HUES48 (cell line): ENCODE measurements at regions not wholly inside any gene's neighbourhood (a gene's known extent, or its start where the extent isn't known, plus 50 kb on each side); places are given as distances from the start of the nearest gene placed in this dataset.
"Not testable (repeated sequence)": the region's sequence is repeated elsewhere in the genome, so short reads cannot be mapped to it uniquely, and the experiment has no call there.

Experiments used
- H3K27ac ChIP-seq: one replicate; pipeline ENCODE4 v1.7.0; 2013; ENCODE audit warnings: low read depth, low read length, inconsistent platforms
- H3K27me3 ChIP-seq: 2 replicates; pipeline ENCODE4 v1.6.1; 2013; ENCODE audit warnings: mild to moderate bottlenecking, low read length; ENCODE audit not compliant: control insufficient read depth, insufficient read depth
- H3K36me3 ChIP-seq: 2 replicates; pipeline ENCODE4 v1.6.1; 2013; ENCODE audit warnings: low read length; ENCODE audit not compliant: control insufficient read depth, insufficient read depth
- H3K4me1 ChIP-seq: 2 replicates; pipeline ENCODE4 v1.6.1; 2013; ENCODE audit warnings: mild to moderate bottlenecking, low read length; ENCODE audit not compliant: control insufficient read depth, insufficient read depth
- H3K4me3 ChIP-seq: 2 replicates; pipeline ENCODE4 v1.5.1; 2013; ENCODE audit warnings: mild to moderate bottlenecking, low read depth, low read length
- H3K9ac ChIP-seq: 2 replicates; pipeline ENCODE4 v1.6.1; 2013; ENCODE audit warnings: mild to moderate bottlenecking, low read depth, low read length, moderate library complexity
- H3K9me3 ChIP-seq: 2 replicates; pipeline ENCODE4 v1.6.1; 2013; ENCODE audit warnings: low read length; ENCODE audit not compliant: control insufficient read depth, insufficient read depth

DNA sequence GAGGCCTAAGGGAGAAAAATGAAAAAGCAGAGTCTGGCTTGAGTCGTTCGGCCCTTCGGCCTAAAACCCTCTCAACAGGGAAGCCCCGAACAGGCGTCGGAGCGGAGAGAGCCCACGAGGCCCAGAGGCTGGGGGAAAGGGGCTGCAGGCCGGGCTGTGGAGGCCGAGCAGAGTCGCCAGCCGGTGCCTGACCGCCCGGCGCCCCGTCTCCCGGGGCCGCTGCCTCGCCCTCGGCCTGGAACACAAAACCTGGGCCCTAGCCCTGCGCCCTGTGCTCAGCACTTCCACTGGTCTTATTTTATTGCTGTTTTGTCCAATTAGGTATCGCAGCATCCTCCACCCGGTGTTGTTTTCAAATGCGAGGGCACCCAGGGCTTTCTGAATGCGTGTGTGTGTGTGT is 110.1 kb upstream of the FOXD4L5 start:
- H3K4me3 ChIP-seq, H3K27me3 ChIP-seq, H3K27ac ChIP-seq, H3K36me3 ChIP-seq, H3K4me1 ChIP-seq, H3K9ac ChIP-seq: not testable (repeated sequence)
- peaks cover 17% of the 10 kb centered on the region for H3K9me3 ChIP-seq

GRCh38 chr9:65393111-65393810 is 108.3 kb upstream of the FOXD4L5 start:
- H3K4me1 ChIP-seq, H3K27ac ChIP-seq, H3K27me3 ChIP-seq, H3K9ac ChIP-seq, H3K4me3 ChIP-seq, H3K36me3 ChIP-seq: not testable (repeated sequence)
- H3K9me3 ChIP-seq = peaks cover 20% of the 10 kb centered on the region

GRCh38 chr9:65392611-65393010 is 107.6 kb upstream of the FOXD4L5 start:
- H3K4me1 ChIP-seq, H3K27ac ChIP-seq, H3K36me3 ChIP-seq, H3K27me3 ChIP-seq, H3K4me3 ChIP-seq, H3K9ac ChIP-seq: not testable (repeated sequence)
- H3K9me3 ChIP-seq = peaks cover 23% of the 10 kb centered on the region

DNA sequence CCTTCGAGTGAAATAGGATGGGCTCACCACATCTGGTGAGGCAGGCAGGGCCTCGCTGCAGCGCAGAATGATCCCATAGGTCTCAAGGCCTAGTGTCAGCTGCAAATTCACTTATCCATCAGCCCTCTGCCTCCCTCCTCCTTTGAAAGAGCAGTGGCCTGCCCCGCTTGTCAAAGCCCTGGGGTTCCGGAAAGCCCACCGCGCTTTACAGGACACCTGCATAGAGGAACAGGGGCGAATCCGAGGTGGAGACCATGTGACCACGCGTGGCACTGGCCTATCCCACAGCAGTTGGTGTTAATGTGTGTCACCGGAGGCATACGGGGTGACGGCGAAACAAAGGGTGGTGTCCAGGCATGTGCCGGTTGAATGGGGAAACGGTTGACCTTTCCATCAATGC is 104.7 kb upstream of the FOXD4L5 start:
- H3K9me3 ChIP-seq = peaks cover 19% of the 10 kb centered on the region
- not testable (repeated sequence) for H3K4me1 ChIP-seq, H3K4me3 ChIP-seq, H3K36me3 ChIP-seq, H3K27me3 ChIP-seq, H3K27ac ChIP-seq, H3K9ac ChIP-seq

GRCh38 chr9:65389216-65389615 is 104.2 kb upstream of the FOXD4L5 start:
- H3K27me3 ChIP-seq, H3K4me3 ChIP-seq, H3K4me1 ChIP-seq, H3K27ac ChIP-seq, H3K9ac ChIP-seq, H3K36me3 ChIP-seq: not testable (repeated sequence)
- peaks cover 19% of the 10 kb centered on the region for H3K9me3 ChIP-seq

DNA sequence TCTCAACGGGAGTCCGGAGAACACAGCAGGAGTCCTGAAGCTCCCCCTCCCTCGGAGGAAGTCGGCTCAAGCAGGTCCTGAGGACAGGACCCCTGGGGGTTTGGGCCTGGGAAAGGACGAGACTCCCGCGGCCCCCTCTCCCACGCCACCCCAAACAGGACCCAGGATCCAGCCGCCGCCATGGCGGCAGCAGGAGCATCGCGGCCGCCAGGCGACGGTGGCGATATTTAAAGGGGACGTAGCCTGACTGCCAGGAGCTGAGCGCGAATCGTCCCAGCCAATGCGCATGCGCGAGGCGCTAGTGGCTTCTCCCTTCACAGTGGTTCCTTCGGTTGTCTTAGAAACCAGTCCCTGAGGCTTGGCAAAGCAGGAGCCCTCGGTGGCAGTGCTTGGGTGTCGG is 101.7 kb upstream of the FOXD4L5 start:
- H3K4me3 ChIP-seq = peak overlapping the region; percentile 49
- not testable (repeated sequence) for H3K4me1 ChIP-seq, H3K36me3 ChIP-seq, H3K9ac ChIP-seq, H3K27ac ChIP-seq, H3K9me3 ChIP-seq, H3K27me3 ChIP-seq

DNA sequence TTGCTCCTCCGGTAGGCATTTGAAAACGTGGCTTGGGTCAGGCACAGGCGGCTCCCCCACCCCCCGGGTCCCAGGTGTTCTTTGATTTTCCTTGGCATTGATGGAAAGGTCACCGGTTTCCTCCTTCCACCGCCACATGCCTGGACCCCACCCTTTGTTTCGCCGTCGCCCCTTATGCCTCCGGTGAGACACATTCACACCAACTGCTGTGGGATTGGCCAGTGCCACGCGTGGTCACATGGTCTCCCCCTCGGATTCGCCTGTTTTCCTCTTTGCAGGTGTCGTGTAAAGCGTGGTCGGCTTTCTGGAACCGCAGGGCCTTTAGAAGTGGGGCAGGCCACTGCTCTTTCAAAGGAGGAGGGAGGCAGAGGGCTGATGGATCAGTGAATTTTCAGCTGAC is 101.2 kb upstream of the FOXD4L5 start:
- H3K27ac ChIP-seq, H3K4me1 ChIP-seq, H3K4me3 ChIP-seq, H3K9me3 ChIP-seq, H3K27me3 ChIP-seq, H3K36me3 ChIP-seq, H3K9ac ChIP-seq: not testable (repeated sequence)

GRCh38 chr9:65385655-65386024 is 100.6 kb upstream of the FOXD4L5 start:
- H3K27me3 ChIP-seq, H3K4me3 ChIP-seq, H3K4me1 ChIP-seq, H3K9me3 ChIP-seq, H3K27ac ChIP-seq, H3K36me3 ChIP-seq, H3K9ac ChIP-seq: not testable (repeated sequence)

DNA sequence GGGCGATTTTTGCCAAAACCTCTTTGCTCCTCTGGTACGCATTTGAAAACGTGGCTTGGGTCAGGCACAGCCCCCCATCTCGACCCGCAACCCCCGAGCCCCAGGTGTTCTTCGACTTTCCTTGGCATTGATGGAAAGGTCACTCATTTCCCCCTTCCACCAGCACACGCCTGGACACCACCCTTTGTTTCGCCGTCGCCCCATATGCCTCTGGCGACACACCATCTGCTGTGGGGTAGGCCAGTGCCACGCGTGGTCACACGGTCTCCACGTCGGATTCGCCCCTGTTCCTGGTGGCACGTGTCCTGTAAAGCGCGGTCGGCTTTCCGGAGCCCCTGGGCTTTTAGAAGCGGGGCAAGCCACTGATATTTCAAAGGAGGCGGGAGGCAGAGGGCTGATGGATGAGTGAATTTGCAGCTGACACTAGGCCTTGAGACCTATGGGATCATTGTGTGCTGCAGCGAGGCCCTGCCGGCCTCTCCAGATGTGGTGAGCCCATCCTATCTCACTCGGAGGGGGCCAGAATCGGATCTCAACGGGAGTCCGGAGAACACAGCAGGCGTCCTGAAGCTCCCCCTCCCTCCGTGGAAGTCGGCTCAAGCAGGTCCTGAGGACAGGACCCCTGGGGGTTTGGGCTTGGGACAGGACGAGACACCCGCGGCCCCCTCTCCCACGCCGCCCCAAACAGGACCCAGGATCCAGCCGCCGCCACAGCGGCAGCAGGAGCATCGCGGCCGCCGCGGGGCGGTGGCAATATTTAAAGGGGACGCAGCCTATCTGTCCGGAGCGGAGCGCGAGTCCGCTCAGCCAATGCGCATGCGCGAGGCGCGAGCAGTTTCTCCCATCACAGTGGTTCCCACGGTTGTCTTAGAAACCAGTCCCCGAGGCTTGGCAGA is 100.0 kb upstream of the FOXD4L5 start:
- H3K9ac ChIP-seq, H3K9me3 ChIP-seq, H3K27ac ChIP-seq, H3K36me3 ChIP-seq, H3K4me1 ChIP-seq, H3K4me3 ChIP-seq, H3K27me3 ChIP-seq: not testable (repeated sequence)

GRCh38 chr9:65384066-65384465 is 99.1 kb upstream of the FOXD4L5 start:
- H3K27ac ChIP-seq, H3K4me1 ChIP-seq, H3K4me3 ChIP-seq, H3K9ac ChIP-seq, H3K27me3 ChIP-seq, H3K36me3 ChIP-seq, H3K9me3 ChIP-seq: not testable (repeated sequence)

DNA sequence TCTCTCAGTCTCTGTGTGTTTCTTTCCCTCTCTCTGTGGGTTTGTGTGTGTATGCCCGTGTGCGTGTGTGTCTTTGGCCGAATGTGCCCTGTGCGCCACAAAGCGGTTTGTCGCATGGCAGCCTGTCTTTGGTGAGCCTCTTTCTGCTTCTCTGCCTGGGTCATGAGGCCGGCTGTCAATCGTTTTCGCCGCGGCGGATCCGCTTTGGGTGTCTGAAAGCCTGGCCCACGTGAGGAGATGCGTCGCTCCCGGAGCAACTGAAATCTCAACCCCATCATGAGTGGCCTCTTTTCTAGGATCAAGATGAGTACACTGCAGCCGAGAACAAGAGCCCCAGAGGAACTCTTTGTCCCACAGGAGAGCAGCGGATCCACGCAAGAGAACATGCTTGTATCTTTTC is 98.6 kb upstream of the FOXD4L5 start:
- H3K27ac ChIP-seq, H3K4me3 ChIP-seq, H3K4me1 ChIP-seq, H3K36me3 ChIP-seq, H3K27me3 ChIP-seq, H3K9me3 ChIP-seq, H3K9ac ChIP-seq: not testable (repeated sequence)
